ENCODE measurements at regions not wholly inside any gene's neighbourhood (a gene's known extent, or its start where the extent isn't known, plus 50 kb on each side); places are given as distances from the start of the nearest gene placed in this dataset.

GRCh38 chr3:161602475-161602874 lies 105.9 kb downstream of the OTOL1 start:
- TF ChIP-seq CTCF (conservative IDR thresholded peaks at IDR 0.05; ENCODE audit: low read length) (no peak), EZH2phosphoT487 (IDR thresholded peaks at IDR 0.05; ENCODE audit: borderline replicate concordance, low read depth, low read length) (no peak)

Measured in OCI-LY7 (cell line).